ENCODE measurements at regions not wholly inside any gene's neighbourhood (a gene's known extent, or its start where the extent isn't known, plus 50 kb on each side); places are given as distances from the start of the nearest gene placed in this dataset.

DNA sequence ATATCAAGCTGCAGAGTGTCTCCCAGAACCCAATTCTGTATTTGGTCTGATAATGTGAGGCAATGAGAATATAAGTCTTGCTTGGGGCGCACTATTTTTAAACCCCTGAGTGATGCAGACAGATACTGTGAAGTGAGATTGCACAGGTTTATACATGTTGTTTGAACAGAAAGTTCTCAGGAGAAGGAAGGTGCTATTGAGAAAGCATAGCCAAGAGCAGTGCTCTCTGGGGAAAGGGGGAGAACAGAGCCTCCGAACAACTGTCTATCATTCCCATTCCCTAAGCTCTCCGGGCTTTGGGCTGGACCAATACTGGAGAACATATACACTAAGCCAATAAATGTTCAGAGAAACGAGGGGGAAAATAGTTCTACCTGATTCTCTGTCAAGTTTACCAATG, 75.8 kb downstream of the PERP start (continued):
- TF ChIP-seq, protein P1, sequence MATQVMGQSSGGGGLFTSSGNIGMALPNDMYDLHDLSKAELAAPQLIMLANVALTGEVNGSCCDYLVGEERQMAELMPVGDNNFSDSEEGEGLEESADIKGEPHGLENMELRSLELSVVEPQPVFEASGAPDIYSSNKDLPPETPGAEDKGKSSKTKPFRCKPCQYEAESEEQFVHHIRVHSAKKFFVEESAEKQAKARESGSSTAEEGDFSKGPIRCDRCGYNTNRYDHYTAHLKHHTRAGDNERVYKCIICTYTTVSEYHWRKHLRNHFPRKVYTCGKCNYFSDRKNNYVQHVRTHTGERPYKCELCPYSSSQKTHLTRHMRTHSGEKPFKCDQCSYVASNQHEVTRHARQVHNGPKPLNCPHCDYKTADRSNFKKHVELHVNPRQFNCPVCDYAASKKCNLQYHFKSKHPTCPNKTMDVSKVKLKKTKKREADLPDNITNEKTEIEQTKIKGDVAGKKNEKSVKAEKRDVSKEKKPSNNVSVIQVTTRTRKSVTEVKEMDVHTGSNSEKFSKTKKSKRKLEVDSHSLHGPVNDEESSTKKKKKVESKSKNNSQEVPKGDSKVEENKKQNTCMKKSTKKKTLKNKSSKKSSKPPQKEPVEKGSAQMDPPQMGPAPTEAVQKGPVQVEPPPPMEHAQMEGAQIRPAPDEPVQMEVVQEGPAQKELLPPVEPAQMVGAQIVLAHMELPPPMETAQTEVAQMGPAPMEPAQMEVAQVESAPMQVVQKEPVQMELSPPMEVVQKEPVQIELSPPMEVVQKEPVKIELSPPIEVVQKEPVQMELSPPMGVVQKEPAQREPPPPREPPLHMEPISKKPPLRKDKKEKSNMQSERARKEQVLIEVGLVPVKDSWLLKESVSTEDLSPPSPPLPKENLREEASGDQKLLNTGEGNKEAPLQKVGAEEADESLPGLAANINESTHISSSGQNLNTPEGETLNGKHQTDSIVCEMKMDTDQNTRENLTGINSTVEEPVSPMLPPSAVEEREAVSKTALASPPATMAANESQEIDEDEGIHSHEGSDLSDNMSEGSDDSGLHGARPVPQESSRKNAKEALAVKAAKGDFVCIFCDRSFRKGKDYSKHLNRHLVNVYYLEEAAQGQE (IDR thresholded peaks at IDR 0.05; ENCODE audit: unreplicated experiment): no peak
- TF ChIP-seq POLR2AphosphoS5 (IDR thresholded peaks at IDR 0.05; ENCODE audit: low read depth): no peak
- TF ChIP-seq, protein P2, sequence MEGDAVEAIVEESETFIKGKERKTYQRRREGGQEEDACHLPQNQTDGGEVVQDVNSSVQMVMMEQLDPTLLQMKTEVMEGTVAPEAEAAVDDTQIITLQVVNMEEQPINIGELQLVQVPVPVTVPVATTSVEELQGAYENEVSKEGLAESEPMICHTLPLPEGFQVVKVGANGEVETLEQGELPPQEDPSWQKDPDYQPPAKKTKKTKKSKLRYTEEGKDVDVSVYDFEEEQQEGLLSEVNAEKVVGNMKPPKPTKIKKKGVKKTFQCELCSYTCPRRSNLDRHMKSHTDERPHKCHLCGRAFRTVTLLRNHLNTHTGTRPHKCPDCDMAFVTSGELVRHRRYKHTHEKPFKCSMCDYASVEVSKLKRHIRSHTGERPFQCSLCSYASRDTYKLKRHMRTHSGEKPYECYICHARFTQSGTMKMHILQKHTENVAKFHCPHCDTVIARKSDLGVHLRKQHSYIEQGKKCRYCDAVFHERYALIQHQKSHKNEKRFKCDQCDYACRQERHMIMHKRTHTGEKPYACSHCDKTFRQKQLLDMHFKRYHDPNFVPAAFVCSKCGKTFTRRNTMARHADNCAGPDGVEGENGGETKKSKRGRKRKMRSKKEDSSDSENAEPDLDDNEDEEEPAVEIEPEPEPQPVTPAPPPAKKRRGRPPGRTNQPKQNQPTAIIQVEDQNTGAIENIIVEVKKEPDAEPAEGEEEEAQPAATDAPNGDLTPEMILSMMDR (conservative IDR thresholded peaks at IDR 0.05; ENCODE audit: low read depth in 2 of 2): no peak

DNA sequence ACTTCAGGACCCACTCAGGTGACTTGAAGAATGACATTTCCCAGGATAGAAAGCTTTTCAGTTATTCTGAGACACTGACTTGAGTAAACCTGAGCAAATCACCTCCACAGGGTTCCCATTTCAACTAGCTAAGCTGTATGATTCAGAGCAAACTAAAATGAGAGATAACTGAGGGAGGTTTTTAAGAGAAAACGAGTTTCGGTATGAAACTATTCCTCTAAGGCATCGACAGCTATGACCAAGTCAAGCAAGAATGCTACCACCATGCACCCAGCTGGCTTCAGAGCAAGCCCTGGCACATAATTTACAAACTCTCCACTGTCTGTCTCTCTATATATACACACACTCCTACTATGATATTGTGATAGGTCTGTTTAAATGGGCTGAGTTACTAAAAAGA, 75.4 kb downstream of the PERP start:
- no peak overlapping the region for H3K4me3 Mint-ChIP-seq
- H3K27me3 Mint-ChIP-seq (ENCODE audit: insufficient read depth, low read depth, poor library complexity): peaks cover 4% of the 10 kb centered on the region
- Histone ChIP-seq H3K4me3 (no peak overlapping the region), H3K27me3 (ENCODE audit: insufficient read depth) (no peaks in the 10 kb centered on the region), H3K4me2 (no peak overlapping the region), H3F3A (replicated peaks; ENCODE audit: low read depth) (no peaks in the 10 kb centered on the region), H3K27ac (ENCODE audit: low read depth) (no peak overlapping the region), H2AFZ (no peak overlapping the region), H3K79me2 (replicated peaks; ENCODE audit: insufficient read depth) (no peaks in the 10 kb centered on the region), H3K9me2 (ENCODE audit: insufficient read depth) (peaks cover 6% of the 10 kb centered on the region; the same call in 1 of the 2 replicates), H3K36me3 (ENCODE audit: insufficient read depth) (no peaks in the 10 kb centered on the region), H4K20me1 (replicated peaks; ENCODE audit: insufficient read depth) (no peaks in the 10 kb centered on the region; the same call in 1 of the 2 replicates), H3K4me1 (ENCODE audit: insufficient read depth) (no peaks in the 10 kb centered on the region)
- no peak overlapping the region for H3K27ac Mint-ChIP-seq
- ATAC-seq (no peak), DNase-seq (ENCODE audit: low spot score) (no peak)
- H3K4me1 Mint-ChIP-seq: no peaks in the 10 kb centered on the region
- H3K9me3 Mint-ChIP-seq: no peaks in the 10 kb centered on the region; the same call in 2 of the 3 replicates
- no peaks in the 10 kb centered on the region for H3K36me3 Mint-ChIP-seq (ENCODE audit: low read depth)
- TF ChIP-seq POLR2AphosphoS5 (IDR thresholded peaks at IDR 0.05; ENCODE audit: low read depth): no peak
- no peak for TF ChIP-seq STAT1 (IDR thresholded peaks at IDR 0.05; ENCODE audit: unreplicated experiment)
- TF ChIP-seq, protein P3, sequence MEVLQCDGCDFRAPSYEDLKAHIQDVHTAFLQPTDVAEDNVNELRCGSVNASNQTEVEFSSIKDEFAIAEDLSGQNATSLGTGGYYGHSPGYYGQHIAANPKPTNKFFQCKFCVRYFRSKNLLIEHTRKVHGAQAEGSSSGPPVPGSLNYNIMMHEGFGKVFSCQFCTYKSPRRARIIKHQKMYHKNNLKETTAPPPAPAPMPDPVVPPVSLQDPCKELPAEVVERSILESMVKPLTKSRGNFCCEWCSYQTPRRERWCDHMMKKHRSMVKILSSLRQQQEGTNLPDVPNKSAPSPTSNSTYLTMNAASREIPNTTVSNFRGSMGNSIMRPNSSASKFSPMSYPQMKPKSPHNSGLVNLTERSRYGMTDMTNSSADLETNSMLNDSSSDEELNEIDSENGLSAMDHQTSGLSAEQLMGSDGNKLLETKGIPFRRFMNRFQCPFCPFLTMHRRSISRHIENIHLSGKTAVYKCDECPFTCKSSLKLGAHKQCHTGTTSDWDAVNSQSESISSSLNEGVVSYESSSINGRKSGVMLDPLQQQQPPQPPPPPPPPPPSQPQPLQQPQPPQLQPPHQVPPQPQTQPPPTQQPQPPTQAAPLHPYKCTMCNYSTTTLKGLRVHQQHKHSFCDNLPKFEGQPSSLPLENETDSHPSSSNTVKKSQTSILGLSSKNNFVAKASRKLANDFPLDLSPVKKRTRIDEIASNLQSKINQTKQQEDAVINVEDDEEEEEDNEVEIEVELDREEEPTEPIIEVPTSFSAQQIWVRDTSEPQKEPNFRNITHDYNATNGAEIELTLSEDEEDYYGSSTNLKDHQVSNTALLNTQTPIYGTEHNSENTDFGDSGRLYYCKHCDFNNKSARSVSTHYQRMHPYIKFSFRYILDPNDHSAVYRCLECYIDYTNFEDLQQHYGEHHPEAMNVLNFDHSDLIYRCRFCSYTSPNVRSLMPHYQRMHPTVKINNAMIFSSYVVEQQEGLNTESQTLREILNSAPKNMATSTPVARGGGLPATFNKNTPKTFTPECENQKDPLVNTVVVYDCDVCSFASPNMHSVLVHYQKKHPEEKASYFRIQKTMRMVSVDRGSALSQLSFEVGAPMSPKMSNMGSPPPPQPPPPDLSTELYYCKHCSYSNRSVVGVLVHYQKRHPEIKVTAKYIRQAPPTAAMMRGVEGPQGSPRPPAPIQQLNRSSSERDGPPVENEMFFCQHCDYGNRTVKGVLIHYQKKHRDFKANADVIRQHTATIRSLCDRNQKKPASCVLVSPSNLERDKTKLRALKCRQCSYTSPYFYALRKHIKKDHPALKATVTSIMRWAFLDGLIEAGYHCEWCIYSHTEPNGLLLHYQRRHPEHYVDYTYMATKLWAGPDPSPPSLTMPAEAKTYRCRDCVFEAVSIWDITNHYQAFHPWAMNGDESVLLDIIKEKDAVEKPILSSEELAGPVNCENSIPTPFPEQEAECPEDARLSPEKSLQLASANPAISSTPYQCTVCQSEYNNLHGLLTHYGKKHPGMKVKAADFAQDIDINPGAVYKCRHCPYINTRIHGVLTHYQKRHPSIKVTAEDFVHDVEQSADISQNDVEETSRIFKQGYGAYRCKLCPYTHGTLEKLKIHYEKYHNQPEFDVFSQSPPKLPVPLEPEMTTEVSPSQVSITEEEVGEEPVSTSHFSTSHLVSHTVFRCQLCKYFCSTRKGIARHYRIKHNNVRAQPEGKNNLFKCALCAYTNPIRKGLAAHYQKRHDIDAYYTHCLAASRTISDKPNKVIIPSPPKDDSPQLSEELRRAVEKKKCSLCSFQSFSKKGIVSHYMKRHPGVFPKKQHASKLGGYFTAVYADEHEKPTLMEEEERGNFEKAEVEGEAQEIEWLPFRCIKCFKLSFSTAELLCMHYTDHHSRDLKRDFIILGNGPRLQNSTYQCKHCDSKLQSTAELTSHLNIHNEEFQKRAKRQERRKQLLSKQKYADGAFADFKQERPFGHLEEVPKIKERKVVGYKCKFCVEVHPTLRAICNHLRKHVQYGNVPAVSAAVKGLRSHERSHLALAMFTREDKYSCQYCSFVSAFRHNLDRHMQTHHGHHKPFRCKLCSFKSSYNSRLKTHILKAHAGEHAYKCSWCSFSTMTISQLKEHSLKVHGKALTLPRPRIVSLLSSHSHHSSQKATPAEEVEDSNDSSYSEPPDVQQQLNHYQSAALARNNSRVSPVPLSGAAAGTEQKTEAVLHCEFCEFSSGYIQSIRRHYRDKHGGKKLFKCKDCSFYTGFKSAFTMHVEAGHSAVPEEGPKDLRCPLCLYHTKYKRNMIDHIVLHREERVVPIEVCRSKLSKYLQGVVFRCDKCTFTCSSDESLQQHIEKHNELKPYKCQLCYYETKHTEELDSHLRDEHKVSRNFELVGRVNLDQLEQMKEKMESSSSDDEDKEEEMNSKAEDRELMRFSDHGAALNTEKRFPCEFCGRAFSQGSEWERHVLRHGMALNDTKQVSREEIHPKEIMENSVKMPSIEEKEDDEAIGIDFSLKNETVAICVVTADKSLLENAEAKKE (CRISPR knock-in tag; IDR thresholded peaks at IDR 0.05): no peak
- TF ChIP-seq, protein P4, sequence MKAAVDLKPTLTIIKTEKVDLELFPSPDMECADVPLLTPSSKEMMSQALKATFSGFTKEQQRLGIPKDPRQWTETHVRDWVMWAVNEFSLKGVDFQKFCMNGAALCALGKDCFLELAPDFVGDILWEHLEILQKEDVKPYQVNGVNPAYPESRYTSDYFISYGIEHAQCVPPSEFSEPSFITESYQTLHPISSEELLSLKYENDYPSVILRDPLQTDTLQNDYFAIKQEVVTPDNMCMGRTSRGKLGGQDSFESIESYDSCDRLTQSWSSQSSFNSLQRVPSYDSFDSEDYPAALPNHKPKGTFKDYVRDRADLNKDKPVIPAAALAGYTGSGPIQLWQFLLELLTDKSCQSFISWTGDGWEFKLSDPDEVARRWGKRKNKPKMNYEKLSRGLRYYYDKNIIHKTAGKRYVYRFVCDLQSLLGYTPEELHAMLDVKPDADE (IDR thresholded peaks at IDR 0.05): no peak
- TF ChIP-seq ZNF114 (CRISPR knock-in tag; IDR thresholded peaks at IDR 0.05): no peak
- TF ChIP-seq, protein P2 (conservative IDR thresholded peaks at IDR 0.05; ENCODE audit: low read depth in 2 of 2): no peak
